ENCODE measurements at regions not wholly inside any gene's neighbourhood (a gene's known extent, or its start where the extent isn't known, plus 50 kb on each side); places are given as distances from the start of the nearest gene placed in this dataset.

DNA sequence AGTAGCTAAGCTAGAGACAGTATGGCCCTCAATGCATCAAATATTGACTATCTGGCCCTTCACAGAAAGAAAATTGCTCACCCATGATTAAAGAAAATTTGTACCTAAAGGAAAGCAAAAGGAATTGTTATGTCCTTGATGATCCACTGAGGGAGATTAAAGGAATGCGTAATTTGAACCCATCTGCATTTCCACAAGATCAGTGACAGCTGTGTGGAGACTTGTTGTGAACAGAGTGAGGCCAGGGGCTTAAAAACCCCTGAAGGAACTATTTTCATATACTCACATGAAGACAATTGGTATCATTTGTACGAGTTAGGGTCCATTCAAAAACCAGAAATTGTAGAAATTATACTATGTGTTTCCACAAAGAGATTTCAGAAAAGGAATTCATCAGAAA lies 1908.1 kb upstream of the SEL1L start:
- H3K4me1 Mint-ChIP-seq (ENCODE audit: unreplicated experiment): no peaks in the 10 kb centered on the region
- DNase-seq (ENCODE audit: extremely low spot score, unreplicated experiment): no peak
- TF ChIP-seq, protein P1, sequence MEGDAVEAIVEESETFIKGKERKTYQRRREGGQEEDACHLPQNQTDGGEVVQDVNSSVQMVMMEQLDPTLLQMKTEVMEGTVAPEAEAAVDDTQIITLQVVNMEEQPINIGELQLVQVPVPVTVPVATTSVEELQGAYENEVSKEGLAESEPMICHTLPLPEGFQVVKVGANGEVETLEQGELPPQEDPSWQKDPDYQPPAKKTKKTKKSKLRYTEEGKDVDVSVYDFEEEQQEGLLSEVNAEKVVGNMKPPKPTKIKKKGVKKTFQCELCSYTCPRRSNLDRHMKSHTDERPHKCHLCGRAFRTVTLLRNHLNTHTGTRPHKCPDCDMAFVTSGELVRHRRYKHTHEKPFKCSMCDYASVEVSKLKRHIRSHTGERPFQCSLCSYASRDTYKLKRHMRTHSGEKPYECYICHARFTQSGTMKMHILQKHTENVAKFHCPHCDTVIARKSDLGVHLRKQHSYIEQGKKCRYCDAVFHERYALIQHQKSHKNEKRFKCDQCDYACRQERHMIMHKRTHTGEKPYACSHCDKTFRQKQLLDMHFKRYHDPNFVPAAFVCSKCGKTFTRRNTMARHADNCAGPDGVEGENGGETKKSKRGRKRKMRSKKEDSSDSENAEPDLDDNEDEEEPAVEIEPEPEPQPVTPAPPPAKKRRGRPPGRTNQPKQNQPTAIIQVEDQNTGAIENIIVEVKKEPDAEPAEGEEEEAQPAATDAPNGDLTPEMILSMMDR (IDR thresholded peaks at IDR 0.05): no peak

DNA sequence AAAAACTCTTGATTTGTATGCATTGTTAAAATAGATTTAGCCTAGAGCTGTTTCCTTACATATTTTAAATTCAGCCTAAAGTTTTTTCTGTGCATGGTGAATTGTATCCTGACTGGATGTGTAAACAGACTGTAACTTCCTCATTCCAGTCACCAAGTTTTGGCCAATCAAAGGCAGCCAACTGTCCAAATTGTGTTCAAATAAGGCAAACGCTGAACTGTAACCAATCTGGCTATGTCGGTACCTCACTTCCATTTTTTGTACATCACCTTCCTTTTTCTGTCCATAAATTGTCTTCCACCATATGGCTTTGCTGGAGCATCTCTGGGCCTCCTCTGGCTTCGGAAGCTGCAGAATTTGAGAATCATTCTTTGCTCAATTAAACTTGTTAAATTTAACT lies 1921.9 kb upstream of the SEL1L start:
- Mint-ChIP-seq H3K27me3 (ENCODE audit: unreplicated experiment) (no peaks in the 10 kb centered on the region), H3K9me3 (ENCODE audit: unreplicated experiment) (peaks cover 30% of the 10 kb centered on the region), H3K4me3 (ENCODE audit: unreplicated experiment) (no peak overlapping the region), H3K27ac (ENCODE audit: unreplicated experiment) (no peak overlapping the region), H3K36me3 (ENCODE audit: unreplicated experiment) (no peaks in the 10 kb centered on the region), H3K4me1 (ENCODE audit: unreplicated experiment) (peaks cover 5% of the 10 kb centered on the region)
- no peak for DNase-seq (ENCODE audit: extremely low spot score, unreplicated experiment)
- TF ChIP-seq, protein P1 (IDR thresholded peaks at IDR 0.05): no peak

More for the DNA sequence above, 1908.1 kb upstream of the SEL1L start:
- no peak overlapping the region for H3K27ac Mint-ChIP-seq (ENCODE audit: unreplicated experiment)
- H3K36me3 Mint-ChIP-seq (ENCODE audit: unreplicated experiment): no peaks in the 10 kb centered on the region
- no peaks in the 10 kb centered on the region for H3K27me3 Mint-ChIP-seq (ENCODE audit: unreplicated experiment)
- no peaks in the 10 kb centered on the region for H3K9me3 Mint-ChIP-seq (ENCODE audit: unreplicated experiment)
- no peak overlapping the region for H3K4me3 Mint-ChIP-seq (ENCODE audit: unreplicated experiment)

DNA sequence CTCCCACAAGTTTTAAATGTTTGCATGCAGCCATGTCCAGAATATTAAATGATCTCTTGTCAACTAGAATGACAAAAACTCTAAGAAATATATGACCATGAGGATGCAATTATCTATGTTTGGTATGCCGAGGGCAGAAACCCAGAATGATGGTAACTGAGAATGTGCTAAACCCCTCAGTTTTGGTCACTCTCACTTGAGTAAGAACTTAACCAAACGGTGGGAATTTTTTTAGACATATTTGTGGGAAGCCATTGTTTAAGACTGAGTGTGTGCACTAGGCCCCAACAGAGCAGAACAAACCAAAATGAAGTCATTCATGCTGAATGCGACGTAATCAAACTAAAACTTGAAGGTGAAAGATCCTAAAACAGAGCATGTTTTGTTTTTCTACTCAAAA lies 1927.9 kb upstream of the SEL1L start:
- Mint-ChIP-seq H3K4me3 (ENCODE audit: unreplicated experiment) (no peak overlapping the region), H3K27me3 (ENCODE audit: unreplicated experiment) (no peaks in the 10 kb centered on the region), H3K9me3 (ENCODE audit: unreplicated experiment) (peaks cover 13% of the 10 kb centered on the region), H3K36me3 (ENCODE audit: unreplicated experiment) (no peaks in the 10 kb centered on the region), H3K4me1 (ENCODE audit: unreplicated experiment) (peaks cover 4% of the 10 kb centered on the region), H3K27ac (ENCODE audit: unreplicated experiment) (no peak overlapping the region)
- TF ChIP-seq, protein P1 (IDR thresholded peaks at IDR 0.05): no peak
- DNase-seq (ENCODE audit: extremely low spot score, unreplicated experiment): no peak

DNA sequence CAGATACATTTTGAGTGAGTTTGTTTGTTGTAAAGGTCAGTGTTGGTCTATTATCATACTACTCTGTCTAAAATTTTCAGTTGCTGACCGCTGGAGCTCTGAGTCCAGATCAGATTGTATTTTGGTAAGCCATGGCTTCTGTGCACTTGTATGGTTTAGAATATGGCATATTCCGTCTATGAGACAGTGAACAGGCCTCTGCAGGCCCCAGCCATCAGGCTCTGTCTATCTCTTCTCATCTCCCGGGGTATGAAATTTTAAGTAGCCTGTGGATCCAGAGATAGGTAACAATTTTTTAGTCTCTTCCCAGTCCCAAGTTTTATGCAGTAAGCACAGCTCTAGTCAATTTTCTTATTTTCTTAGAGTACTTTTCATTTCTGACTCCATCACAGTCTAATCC lies 1929.1 kb upstream of the SEL1L start:
- Mint-ChIP-seq H3K9me3 (ENCODE audit: unreplicated experiment) (peaks cover 12% of the 10 kb centered on the region), H3K27me3 (ENCODE audit: unreplicated experiment) (no peaks in the 10 kb centered on the region), H3K4me1 (ENCODE audit: unreplicated experiment) (peaks cover 6% of the 10 kb centered on the region), H3K36me3 (ENCODE audit: unreplicated experiment) (no peaks in the 10 kb centered on the region), H3K27ac (ENCODE audit: unreplicated experiment) (no peak overlapping the region), H3K4me3 (ENCODE audit: unreplicated experiment) (no peak overlapping the region)
- no peak for DNase-seq (ENCODE audit: extremely low spot score, unreplicated experiment)
- TF ChIP-seq, protein P1 (IDR thresholded peaks at IDR 0.05): no peak

DNA sequence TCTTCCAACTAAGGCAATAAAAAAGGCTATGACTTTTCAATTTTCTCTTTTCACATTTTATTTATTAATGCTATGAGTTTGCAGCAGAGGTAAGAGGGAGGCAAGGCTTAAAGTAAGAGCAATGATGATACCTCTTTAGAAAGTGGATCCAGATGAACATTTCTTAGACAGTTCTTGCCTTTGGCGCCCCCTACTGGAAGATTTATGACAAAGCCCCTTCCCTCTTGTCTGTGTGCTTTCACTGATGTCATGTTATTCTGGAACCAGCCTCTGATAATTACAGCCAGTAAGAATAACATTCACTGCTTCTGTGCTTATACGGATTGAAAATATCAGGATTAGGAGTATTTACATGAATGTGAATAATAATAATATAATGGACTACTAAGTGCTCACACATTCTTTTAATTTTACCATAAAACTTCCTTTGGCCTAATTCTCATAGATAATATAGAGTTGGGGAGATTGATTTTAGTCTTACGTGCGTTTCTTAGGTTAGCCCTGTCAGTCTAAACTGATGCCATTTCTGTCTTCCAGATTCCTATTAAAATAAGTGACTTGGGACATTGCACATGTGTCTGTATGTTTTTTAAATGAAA lies 1929.9 kb upstream of the SEL1L start:
- Mint-ChIP-seq H3K4me1 (ENCODE audit: unreplicated experiment) (peaks cover 12% of the 10 kb centered on the region), H3K27ac (ENCODE audit: unreplicated experiment) (no peak overlapping the region), H3K36me3 (ENCODE audit: unreplicated experiment) (no peaks in the 10 kb centered on the region), H3K9me3 (ENCODE audit: unreplicated experiment) (peaks cover 5% of the 10 kb centered on the region), H3K4me3 (ENCODE audit: unreplicated experiment) (no peak overlapping the region), H3K27me3 (ENCODE audit: unreplicated experiment) (no peaks in the 10 kb centered on the region)
- TF ChIP-seq, protein P1 (IDR thresholded peaks at IDR 0.05): peak; percentile 80
- DNase-seq (ENCODE audit: extremely low spot score, unreplicated experiment): no peak

Measured in osteocyte (in vitro differentiated cells).